HepG2 (cell line): ENCODE measurements at regions not wholly inside any gene's neighbourhood (a gene's known extent, or its start where the extent isn't known, plus 50 kb on each side); places are given as distances from the start of the nearest gene placed in this dataset.
"Not testable (repeated sequence)": the region's sequence is repeated elsewhere in the genome, so short reads cannot be mapped to it uniquely, and the experiment has no call there.

Experiments
- ATAC-seq: fragments of 200-7000 bp; cut with Tn5 transposase; 3 replicates; pipeline ENCODE4 v1.9.1; 2020; ENCODE audit warnings: mild to moderate bottlenecking, moderate library complexity
- BruUV-seq: library from RNA; stranded (reverse); fragments of 400-500 nt; replicated peaks from 2 replicates; lab custom pipeline; 2021; lab: Mats Ljungman, UMichigan
- CTCF ChIA-PET: fragments of 300-600 bp; formaldehyde crosslinking; extraction: SDS; loops from one replicate; lab custom pipeline; 2021; ENCODE audit warnings: low total read pairs, inconsistent platforms, low intra/inter-chr PET ratio; lab: Yijun Ruan, JAX
- POLR2A ChIA-PET: fragments of 350-600 bp; sonication (Branson Sonifier 250); formaldehyde crosslinking; loops from one replicate; lab custom pipeline; 2020; ENCODE audit warnings: antibody characterized with exemption, inconsistent platforms; lab: Yijun Ruan, JAX
- DNase-seq: peaks from one replicate; pipeline ENCODE4 v3.0.0-alpha.2; 2015; ENCODE audit warnings: low spot score
- FAIRE-seq: peaks from 3 replicates; lab custom pipeline; 2011; peaks lifted over from hg19 to GRCh38; lab: Jason Lieb, UNC
- H2AFZ ChIP-seq: one replicate; pipeline ENCODE4 v1.6.1; 2011; ENCODE audit warnings: low read length, inconsistent platforms
- H3K27ac ChIP-seq: fragments of 300-600 bp; 3 replicates; pipeline ENCODE4 v1.8.0; 2011; ENCODE audit warnings: mixed run types, mild to moderate bottlenecking, mixed read lengths, low read length, inconsistent platforms; ENCODE audit not compliant: insufficient read depth; ENCODE audit errors: extremely low read length
- H3K27me3 ChIP-seq, 2 experiments: fragments of 200-600 bp in 1 of 2; 2 replicates in 1 of 2; 3 replicates in 1 of 2; pipeline versions ENCODE4 v1.6.0 to v1.8.0; 2011; ENCODE audit warnings: low read length in 2 of 2, mild to moderate bottlenecking in 2 of 2, moderate library complexity in 2 of 2, inconsistent platforms in 1 of 2; ENCODE audit not compliant: insufficient read depth in 2 of 2, control insufficient read depth in 1 of 2
- H3K36me3 ChIP-seq, 2 experiments: fragments of 200-600 bp in 1 of 2; replicated peaks in 1 of 2; 2 replicates in 1 of 2; 3 replicates in 1 of 2; pipeline versions ENCODE4 v1.5.1 to v1.8.0; 2011; ENCODE audit warnings: low read length in 2 of 2, inconsistent platforms in 1 of 2; ENCODE audit not compliant: insufficient read depth in 2 of 2, control insufficient read depth in 1 of 2
- H3K4me1 ChIP-seq: 2 replicates; pipeline ENCODE4 v1.5.1; 2012; ENCODE audit warnings: low read length, inconsistent platforms; ENCODE audit not compliant: insufficient read depth
- H3K4me2 ChIP-seq: 2 replicates; pipeline ENCODE4 v1.6.0; 2011; ENCODE audit warnings: low read depth, low read length, inconsistent platforms
- H3K4me3 ChIP-seq, 3 experiments: fragments of 200-600 bp in 1 of 3; sonication (generic), shearing (Covaris generic) in 1 of 3; replicated peaks in 1 of 3; 2 replicates each; pipeline ENCODE4 v1.5.1; 2011 to 2016; ENCODE audit warnings: low read length in 3 of 3, inconsistent platforms in 2 of 3, low read depth in 2 of 3, mild to moderate bottlenecking in 2 of 3, control low read depth in 1 of 3, mixed read lengths in 1 of 3; ENCODE audit not compliant: insufficient read depth in 1 of 3
- H3K79me2 ChIP-seq: one replicate; pipeline ENCODE4 v1.6.1; 2011; ENCODE audit warnings: low read length, inconsistent platforms; ENCODE audit not compliant: insufficient read depth
- H3K9ac ChIP-seq: 2 replicates; pipeline ENCODE4 v1.6.0; 2011; ENCODE audit warnings: mild to moderate bottlenecking, low read depth, low read length, inconsistent platforms; ENCODE audit not compliant: insufficient read depth
- H3K9me3 ChIP-seq: 2 replicates; pipeline ENCODE4 v1.5.1; 2012; ENCODE audit warnings: mild to moderate bottlenecking, low read length
- H4K20me1 ChIP-seq: 2 replicates; pipeline ENCODE4 v1.6.0; 2011; ENCODE audit warnings: inconsistent platforms, mild to moderate bottlenecking, low read length, moderate library complexity; ENCODE audit not compliant: insufficient read depth
- WGBS: methylation state at CpG from one replicate; pipeline ENCODE4 v1.1.6; 2017; ENCODE audit warnings: low lambda C conversion rate; 5-methylcytosine and 5-hydroxymethylcytosine counted together
- in situ Hi-C: cut with HindIII; loops from 2 replicates; pipeline ENCODE4 v1.10.0; 2017; ENCODE audit warnings: low pct_unique_long_range_greater_than_20kb; ENCODE audit not compliant: extremely low pct_ligation_motif_present
- intact Hi-C: fragments of 100-400 bp; cut with micrococcal nuclease; formaldehyde crosslinking; loops from one replicate; pipeline ENCODE4 v1.10.0; 2022; ENCODE audit not compliant: unreplicated experiment

DNA sequence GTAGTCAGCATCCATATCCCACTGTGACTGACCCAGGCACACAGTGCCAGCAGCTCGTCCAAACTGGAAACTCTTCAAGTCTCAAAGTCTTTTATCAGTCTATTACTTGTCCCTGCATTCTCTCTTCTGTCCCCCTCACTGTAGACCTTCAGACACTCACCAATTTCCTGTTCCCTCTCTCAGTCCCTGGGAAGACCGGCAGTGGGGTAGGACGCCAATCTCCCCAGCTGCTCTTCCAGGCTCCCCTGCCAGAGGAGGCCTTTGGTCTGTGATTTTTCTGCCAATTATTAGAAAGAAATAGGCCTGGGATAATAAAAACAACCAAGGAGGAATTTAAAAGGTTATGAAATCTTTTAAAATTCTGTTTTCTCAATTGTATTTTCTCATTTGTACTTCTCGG lies 50.9 kb upstream of the NUTM2D start:
- in situ Hi-C loops, intact Hi-C loops, CTCF ChIA-PET: not testable (repeated sequence)

More for the DNA sequence above, 50.9 kb upstream of the NUTM2D start:
- H3K27ac ChIP-seq, H2AFZ ChIP-seq, H4K20me1 ChIP-seq, FAIRE-seq, H3K79me2 ChIP-seq, DNase-seq, H3K36me3 ChIP-seq, H3K4me1 ChIP-seq, ATAC-seq, H3K27me3 ChIP-seq, H3K9ac ChIP-seq, BruUV-seq, H3K9me3 ChIP-seq, H3K4me3 ChIP-seq, POLR2A ChIA-PET, H3K4me2 ChIP-seq: not testable (repeated sequence)
- 94% methylated on average over 3 of the region's 4 CpGs for WGBS
